Keratinocyte (primary cell): ENCODE measurements at regions not wholly inside any gene's neighbourhood (a gene's known extent, or its start where the extent isn't known, plus 50 kb on each side); places are given as distances from the start of the nearest gene placed in this dataset.

Source experiments
- EZH2 ChIP-seq: IDR thresholded peaks from one replicate; pipeline ENCODE4 v1.6.1; 2012; ENCODE audit warnings: inconsistent platforms, mild to moderate bottlenecking, low read length, moderate library complexity
- TF ChIP-seq, protein P1 (sequence below), 3 experiments: IDR thresholded peaks in 1 of 3; conservative IDR thresholded peaks in 1 of 3; optimal IDR thresholded peaks in 1 of 3; 2 replicates in 2 of 3; 3 replicates in 1 of 3; pipeline versions ENCODE3 to v1.5.1; 2011; ENCODE audit warnings: low read length in 3 of 3, mild to moderate bottlenecking in 3 of 3, moderate library complexity in 2 of 3, control low read depth in 1 of 3, inconsistent platforms in 1 of 3; ENCODE audit not compliant: insufficient read depth in 2 of 3; ENCODE audit errors: extremely low read depth in 1 of 3

DNA sequence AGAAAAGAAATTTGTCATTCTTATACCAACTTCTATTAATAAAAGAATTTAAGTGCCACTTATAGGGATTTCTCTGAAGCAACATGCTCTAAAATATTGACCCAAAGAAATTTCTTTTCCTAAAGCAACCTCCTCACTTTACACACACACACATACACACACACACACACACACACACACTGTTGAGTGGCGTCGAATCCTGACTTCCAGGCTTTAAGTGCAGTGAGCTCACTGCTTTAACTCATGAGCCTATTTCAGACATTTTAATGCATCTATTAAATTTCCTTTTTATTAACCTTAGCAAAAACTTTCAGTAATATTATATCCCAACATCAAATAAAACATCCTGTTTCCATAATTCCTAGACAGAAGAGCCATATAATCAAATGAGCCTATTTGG, 229.1 kb upstream of the ACVR2A start:
- TF ChIP-seq, protein P1, sequence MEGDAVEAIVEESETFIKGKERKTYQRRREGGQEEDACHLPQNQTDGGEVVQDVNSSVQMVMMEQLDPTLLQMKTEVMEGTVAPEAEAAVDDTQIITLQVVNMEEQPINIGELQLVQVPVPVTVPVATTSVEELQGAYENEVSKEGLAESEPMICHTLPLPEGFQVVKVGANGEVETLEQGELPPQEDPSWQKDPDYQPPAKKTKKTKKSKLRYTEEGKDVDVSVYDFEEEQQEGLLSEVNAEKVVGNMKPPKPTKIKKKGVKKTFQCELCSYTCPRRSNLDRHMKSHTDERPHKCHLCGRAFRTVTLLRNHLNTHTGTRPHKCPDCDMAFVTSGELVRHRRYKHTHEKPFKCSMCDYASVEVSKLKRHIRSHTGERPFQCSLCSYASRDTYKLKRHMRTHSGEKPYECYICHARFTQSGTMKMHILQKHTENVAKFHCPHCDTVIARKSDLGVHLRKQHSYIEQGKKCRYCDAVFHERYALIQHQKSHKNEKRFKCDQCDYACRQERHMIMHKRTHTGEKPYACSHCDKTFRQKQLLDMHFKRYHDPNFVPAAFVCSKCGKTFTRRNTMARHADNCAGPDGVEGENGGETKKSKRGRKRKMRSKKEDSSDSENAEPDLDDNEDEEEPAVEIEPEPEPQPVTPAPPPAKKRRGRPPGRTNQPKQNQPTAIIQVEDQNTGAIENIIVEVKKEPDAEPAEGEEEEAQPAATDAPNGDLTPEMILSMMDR (optimal IDR thresholded peaks at IDR 0.05 in 1 of 3, IDR thresholded peaks at IDR 0.05 in 1 of 3, conservative IDR thresholded peaks at IDR 0.05 in 1 of 3; ENCODE audit: extremely low read depth in 1 of 3, insufficient read depth in 2 of 3, low read length in 3 of 3) = no peak
- no peak for TF ChIP-seq EZH2
